Peyer's patch (tissue), 4 donors: ENCODE measurements at regions not wholly inside any gene's neighbourhood (a gene's known extent, or its start where the extent isn't known, plus 50 kb on each side); places are given as distances from the start of the nearest gene placed in this dataset.

Source experiments
- CTCF ChIP-seq, 6 experiments: fragments of 450-650 bp in 4 of 6; fragments of 200-600 bp in 2 of 6; sonication (generic) in 1 of 6; IDR thresholded peaks; one replicate each; pipeline ENCODE4 v1.5.1; 2017 to 2019; ENCODE audit warnings: antibody characterized with exemption in 6 of 6, mild to moderate bottlenecking in 3 of 6, moderate library complexity in 1 of 6
- POLR2A ChIP-seq, 2 donors: fragments of 450-650 bp; IDR thresholded peaks; one replicate each; pipeline ENCODE4 v1.5.1; 2017; ENCODE audit warnings: antibody characterized with exemption in 2 of 2, mild to moderate bottlenecking in 2 of 2, moderate library complexity in 2 of 2

DNA sequence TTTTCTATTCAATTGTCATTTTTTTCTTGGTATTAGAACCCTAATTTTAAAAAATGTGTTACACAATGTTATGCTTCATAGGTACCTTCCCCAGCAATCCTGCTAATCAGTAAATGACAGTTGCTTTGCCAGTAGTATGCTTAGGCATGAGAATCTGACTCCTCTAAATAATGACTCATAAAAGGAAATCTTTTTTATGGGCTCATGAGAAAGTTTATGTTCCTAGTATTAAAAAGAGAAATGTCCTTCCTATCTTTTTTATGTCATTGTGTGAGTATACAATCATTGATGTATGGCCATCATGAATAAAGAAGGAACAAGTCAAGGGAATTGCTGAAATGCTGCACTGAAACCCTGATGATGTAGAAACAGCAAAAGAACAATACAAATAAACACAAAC, 1237.7 kb upstream of the PCDH20 start:
- TF ChIP-seq CTCF (IDR thresholded peaks at IDR 0.05) (no peak), POLR2A (IDR thresholded peaks at IDR 0.05) (no peak)
